GM18858 (cell line): ENCODE measurements at regions not wholly inside any gene's neighbourhood (a gene's known extent, or its start where the extent isn't known, plus 50 kb on each side); places are given as distances from the start of the nearest gene placed in this dataset.

Experiments
- ATAC-seq: cut with Tn5 transposase; IDR thresholded peaks from one replicate; pipeline ENCODE4 v1.9.1; 2021; ENCODE audit not compliant: unreplicated experiment

DNA sequence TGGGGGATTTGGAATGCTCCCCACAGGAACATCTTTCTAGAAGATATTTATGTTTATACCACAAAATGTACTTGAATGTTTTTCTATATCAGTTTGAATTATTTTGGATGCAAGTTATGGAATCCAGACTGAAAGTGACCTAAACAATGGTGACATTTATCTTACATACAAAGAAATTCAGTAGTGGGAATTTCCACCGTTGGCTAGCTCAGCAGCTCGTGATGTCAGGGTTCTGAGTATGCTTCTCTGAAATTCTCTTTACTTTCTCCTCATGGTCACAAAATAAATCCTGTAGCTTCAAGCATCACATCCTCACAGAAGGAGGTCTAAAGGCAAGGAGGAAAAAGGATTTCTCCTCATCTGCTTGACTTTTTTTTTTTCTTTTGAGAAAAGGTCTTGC is 105.3 kb downstream of the AKAIN1 start:
- no peak for ATAC-seq

DNA sequence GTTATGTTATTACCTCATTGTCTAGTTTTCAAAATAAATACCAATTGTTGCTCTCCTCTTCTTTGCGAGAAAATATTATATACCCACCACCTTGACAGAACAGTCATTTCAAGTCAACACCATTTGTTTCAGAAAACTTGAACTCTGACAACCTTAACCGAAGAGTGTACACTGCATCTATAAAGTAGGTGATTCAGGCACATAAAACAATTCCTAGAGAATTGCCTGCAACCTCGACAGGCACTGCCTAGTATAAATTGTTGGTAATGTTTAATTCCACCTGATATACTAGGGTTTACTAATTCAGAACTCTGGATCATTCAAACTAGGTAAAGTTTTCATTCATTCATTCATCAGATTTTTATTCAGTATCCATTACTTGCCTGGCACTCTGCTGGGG is 121.8 kb downstream of the AKAIN1 start:
- no peak for ATAC-seq

DNA sequence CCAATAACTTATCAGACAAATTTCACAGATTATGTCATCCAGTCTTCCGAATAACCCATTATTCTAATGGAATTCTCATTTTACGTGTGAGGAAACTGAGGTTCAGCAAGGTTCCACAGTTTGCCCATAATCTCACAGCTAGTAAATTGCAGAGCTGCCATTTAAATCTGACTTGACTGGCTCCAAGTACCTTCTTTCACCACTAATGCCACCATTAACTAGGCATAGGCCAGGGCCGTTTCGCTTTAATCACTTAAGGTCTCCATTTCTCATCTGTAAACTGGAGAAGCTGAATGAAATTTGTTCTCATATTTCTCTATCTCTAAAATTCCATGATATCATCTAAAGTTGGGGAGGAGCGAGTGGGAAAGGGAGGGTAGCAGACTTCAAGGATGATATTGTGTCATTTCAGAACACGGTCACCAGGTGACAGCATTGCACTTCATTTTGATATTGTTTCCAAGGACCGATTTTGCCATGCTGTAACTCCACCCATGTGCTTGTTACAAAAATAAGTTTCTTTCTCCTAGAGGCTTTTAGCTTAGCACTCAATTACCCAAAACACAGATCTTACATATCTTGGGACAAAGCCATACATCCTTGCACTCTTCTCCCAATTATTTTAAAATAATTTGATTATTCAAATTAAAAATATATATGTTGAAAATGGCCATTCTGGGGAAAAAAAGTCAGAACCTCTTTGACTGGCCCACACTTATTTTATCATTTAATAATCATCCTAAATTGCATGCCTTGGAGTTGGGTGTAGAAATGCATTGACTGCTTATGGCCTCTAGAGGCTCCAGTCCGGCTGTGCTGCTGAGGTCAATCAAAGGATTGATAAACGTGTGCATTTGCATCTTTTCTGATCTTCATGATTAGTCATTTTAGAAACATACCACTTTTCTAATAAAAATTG is 123.8 kb downstream of the AKAIN1 start:
- peak; percentile 76 for ATAC-seq

DNA sequence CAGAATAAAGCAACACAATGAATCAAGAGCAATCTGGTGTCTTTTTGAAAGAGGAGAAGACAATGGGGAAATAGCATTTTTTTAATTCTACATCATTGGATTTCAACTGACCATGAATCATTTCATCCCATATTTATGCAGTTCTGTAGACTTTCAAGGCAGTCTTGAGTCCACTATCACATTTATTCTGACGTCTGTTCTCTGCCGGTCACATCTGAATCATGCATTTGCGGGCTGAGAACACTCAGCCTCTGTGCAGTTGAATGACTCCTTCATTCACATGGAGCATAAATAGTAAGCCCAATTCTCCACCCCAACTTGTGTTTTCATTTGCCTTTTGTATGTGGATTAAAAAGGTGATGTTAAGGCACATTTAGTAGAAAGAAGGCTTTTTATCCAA is 128.2 kb downstream of the AKAIN1 start:
- ATAC-seq = no peak

DNA sequence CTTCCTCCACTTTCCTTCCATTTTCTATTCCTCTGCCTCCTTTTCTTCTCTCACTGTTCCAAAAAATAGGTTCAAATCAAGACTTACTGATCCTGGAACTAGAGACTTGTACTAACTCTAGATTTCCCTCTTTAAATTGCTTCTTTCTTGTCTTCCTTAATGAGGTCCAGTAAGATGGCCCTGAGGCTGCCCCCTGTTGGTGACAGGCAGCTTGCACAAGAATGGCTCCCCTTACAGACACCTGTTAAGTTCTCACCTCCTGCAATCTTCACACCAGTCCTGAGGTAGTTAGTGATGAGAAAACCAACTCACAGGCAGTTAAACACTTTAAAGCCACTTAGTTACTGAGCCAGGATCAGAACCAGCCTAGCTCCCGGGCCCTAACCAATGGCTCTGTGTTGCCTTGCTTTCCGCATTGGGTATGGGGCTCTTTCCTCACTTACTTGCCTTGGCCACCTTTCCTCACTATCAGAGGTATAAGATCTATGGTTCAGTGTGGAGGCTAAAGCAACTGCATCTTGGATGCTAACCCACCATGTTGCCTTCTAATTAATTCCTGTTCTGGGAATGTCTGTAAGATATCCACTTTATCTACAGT is 130.6 kb downstream of the AKAIN1 start:
- ATAC-seq = no peak

DNA sequence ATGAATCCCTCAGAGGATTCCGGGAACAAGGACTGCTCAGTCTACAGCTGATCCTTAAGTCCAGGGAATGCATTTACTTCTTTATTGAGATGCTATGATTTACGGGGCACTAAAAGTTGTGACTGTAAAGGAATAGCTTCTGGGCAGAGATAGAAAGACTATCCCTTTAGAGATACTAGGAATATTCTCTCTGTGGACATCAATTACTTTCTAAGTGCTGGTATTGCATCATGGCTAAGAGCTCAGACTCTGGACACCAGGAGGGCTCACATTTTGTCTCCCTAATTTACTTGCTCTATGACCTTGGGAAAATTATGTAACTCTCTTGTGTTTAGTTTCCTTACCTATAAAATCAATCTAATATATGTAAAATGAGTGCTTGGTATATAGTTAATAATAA is 131.4 kb downstream of the AKAIN1 start:
- ATAC-seq = no peak

DNA sequence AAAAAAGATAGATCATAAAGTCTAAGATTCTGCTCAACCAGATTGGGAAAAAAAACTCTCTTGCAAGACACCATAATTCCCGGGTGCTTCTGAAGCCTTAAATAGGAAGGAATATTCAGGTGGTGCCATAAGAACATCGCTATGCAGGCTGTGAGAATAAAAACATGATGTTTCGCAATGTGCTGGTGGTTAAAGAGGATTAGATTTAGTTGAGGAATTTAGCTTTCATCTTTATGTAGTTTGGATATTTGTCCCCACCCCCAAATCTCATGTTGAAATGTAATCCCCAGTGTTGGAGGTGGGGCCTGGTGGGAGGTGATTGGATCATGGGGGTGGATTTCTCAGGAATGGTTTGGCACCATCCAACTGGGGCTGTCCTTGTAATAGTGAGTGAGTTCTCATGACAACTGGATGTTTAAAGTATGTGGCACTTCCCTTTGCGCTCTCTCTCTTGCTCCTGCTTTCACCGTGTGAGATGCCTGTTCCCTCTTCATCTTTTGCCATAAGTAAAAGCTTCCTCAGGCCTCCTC is 132.2 kb downstream of the AKAIN1 start:
- ATAC-seq = no peak

DNA sequence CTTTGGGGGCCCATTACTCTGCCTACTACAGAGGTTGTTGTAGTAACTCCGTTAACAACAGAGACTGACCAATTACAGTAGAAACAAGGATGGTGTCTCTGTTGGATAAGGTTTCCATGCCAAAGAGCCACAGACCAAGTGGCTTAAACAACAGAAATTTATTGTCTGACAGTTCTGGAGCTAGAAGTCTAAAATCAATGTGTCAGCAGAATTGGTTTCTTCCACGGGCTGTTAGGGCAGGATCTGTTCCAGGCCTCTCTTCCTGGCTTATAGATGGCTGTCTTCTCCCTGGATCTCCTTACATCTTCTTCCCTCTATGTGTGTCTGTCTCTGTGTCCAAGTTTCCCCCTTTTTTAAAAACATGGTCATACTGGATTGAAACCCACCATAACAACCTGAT is 135.3 kb downstream of the AKAIN1 start:
- ATAC-seq = no peak

DNA sequence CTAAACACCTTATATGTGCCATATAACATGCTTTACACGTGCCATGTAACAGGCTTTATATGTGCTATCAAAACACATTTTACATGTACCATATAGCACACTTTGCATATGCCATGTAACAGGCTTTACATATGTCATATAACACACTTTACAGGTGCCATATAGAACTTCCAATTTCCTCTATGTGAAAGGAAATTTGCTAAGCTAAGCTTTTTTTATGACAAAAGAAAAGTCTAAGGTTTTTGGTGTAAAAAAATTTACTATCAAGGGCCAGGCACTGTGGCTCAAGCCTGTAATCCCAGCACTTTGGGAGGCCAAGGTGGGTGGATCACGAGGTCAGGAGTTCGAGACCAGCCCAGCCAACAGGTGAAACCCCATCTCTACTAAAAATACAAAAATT is 136.5 kb downstream of the AKAIN1 start:
- no peak for ATAC-seq

DNA sequence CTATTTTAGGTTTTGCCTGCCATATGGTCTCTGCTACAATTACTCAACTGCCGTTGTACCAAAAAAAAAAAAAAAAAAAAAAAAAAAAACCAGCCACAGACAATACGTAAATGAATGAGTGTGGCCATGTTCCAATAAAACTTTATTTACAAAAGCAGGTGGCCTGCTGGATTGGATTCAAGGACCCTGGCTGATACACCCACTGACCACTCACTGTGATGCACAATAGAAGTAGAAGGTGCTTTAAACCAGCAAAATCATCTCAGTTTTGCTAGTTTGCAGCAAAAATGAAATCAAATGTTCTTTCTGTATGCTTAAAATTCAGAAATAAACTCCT is 137.4 kb downstream of the AKAIN1 start:
- ATAC-seq = no peak

DNA sequence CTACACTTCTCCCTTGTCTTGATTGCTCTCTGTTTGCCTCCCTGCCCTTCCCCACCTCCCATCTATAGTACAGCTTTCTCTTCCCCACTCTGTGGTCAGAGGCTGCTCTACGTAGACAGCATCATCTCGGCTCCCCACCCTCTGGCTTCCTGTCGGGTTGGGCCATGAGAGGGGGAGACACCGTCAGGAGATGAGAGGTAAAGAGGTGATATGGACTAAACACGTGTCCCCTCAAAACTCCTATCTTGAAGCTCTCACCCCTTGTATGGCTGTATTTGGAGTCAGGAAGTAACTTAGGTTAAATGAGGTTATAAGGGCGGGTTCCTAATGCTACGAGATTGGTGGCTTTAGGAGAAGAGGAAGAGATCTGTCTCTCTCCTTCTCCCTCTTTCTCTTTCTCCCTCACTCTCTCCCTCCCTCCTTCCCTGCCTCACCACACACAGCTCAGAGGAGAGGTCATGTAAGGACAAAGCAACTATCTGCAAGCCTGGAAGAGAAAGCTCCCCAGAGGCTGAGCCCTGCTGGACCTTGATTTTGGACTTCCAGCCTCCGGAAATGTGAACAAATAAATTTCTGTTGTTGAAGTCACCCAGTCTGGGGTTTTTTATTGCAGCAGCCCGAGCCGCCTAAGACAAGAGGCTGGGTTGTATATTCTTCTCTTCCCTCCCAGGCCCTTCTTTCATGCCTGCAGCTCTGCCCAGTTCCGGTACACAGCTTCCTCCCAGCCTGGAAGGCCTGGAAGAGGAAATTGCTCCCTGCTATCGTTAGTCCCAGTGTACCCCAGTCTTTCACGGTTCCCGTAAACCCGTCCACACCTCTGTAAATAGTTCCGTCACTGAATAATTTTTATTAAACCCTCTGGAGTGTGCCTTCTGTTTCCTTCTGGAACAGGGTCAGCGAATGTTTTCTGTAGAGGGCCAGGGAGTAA is 138.0 kb downstream of the AKAIN1 start:
- no peak for ATAC-seq

DNA sequence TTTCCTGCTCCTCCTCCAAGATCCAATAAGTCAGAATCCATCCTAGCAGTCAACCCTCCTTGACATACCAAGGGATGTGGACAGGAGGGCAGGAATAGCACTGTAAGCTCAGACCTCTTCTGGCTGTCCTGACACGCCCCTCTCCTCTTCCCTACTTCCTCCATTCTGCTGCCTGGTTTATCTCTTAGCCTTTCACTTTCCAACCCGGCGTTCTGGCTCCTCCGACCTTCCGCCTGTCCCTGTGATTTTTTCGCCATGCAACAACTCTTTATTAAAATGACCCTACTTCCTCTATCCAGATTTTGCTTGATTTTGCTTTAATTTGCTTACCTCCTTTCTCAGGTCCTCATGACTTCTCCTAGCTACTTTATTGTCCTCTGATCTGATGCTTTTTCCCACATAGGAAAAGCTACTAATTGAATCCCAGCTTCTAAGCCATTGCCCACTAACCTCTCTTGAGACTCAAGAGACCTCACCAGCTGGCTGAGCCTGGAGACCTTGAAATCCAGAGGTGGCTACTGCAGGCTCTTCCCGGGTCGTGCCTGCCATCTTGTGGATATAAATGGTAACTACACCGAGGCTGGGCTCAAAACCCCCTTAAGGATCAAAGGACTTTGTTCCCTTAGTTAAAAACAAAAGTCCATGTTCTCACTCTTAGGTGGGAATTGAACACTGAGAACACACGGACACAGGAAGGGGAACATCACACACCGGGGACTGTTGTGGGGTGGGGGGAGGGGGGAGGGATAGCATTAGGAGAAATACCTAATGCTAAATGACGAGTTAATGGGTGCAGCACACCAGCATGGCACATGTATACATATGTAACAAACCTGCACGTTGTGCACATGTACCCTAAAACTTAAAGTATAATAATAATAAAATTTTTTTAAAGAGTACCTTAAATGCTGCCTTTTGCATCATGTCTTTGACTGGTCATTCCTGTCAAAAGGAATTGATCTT is 139.4 kb downstream of the AKAIN1 start:
- peak; percentile 58 for ATAC-seq

DNA sequence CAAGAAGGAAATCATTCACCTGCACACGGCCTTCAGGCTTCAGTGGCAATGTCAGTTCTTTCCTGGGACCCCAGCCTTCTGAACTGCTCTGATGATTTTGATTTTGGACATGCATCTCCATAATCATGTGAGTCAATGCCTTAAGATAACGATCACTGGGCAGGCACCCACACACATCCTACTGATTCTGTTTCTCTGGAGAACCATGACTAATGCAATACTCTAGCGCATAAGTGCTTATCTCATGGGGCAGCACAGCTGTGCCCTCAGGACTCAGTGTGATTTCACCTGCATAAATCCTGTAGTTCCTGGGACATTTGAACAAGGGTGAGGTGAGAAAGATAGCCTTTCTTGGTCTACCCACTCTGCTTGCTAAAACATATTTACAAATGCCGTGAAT is 144.6 kb downstream of the AKAIN1 start:
- no peak for ATAC-seq

DNA sequence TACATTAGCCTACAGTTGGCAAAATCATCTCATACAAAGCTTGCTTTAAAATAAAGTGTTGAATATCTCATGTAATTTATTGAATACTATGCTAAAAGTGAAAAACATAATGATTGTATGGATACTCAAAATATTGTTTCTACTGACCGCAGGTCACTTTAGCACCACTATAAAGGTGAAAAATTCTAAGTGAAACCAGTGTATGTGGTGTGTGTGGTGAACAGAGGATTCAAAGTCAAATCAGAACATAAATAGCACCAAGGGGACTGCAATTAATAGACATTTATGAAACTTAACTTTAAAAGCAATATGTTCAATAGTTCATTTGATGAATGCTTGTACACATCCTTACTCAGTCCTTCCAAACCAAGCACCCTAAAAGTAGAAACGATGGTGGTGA is 145.8 kb downstream of the AKAIN1 start:
- ATAC-seq = no peak

DNA sequence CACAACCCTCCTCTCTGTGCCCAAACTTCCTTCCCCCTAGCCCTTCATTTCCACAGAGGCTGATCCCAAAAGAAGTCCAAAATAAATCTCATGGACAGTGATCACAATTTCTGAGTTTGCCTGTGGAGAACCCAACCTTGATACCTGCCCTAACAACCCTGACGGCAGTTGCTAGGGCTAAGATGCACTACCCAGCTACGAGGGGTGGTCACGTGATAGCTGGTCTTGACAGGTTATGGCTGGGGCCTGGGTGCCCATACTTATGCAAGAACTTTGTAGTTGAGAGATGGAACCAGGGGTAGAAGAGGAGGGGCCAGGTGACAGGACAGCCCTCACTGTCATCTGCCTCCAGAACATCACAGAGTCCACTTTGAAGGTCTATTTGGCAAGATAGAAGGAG is 147.9 kb downstream of the AKAIN1 start:
- no peak for ATAC-seq

DNA sequence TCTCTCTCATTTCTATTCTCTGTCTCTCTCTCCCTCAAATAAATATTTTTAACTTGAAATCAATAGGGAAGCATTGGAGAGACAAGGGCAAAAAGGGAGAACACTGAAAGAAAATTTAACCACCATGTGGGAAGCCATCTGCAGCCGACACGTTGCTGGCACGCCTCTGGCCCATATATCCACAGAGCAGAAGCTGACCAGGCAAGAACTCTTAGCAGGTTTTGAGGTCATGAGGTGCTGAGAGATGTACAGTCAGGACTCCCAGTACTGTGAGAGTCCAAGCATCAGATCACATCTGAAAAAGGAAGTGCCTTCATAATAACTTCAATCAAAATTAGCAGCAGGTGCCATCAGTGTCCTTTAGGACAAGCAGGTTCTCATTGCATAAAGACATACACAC is 156.6 kb downstream of the AKAIN1 start:
- ATAC-seq = no peak

DNA sequence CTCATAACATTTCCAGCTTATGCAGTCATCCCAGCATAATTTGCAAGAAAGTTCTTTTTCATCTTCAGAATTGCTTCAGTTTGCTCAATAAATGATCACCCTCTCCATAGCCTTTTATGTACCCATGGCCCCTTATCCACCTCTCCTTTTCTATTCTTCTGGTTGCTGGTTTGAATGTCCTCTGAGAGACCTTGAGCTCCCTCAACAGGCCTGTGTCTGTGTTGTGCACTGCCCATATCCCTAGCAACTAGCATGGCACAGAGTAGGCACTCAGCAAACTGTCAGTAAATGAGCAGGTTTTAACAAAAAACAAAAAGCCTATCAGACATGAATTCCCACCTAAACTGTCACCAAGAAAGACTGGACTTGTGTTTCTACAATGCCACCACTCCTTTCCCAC is 160.5 kb downstream of the AKAIN1 start:
- ATAC-seq = no peak

DNA sequence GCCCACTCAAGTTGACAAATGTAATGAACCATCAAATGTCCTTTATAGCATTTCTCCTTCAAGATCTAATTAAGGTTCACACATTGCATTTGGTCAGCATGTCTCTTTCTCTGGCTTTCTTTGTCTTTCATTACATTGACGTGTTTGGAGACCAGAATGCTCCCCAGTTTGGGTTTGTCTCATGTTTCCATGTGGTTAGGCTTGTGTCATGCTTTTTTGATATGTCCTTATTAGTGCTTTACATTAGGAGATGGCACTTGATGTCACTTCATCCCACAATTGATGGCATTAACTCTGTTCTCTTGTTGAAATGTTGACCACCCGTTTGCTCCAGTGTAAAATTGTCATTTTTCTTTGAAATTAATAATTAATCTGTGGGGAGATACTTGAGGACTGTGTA is 165.8 kb downstream of the AKAIN1 start:
- no peak for ATAC-seq

DNA sequence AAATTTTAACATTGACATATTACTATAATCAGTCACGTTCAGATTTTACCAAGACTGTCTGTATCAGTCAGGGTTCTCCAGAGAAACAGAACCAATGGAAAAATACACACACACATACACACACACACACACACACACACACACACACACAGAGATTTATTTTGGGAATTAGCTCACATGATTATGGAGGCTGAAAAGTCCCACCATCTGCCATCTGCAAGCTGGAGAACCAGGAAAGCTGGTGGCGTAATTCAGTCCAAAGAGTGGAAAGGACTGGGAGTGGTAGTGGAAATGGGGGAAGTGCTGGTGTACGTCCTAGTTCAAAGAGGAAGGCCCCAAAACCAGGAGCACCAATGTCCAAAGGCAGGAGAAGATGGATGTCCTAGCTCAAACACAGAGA is 166.4 kb downstream of the AKAIN1 start:
- no peak for ATAC-seq

DNA sequence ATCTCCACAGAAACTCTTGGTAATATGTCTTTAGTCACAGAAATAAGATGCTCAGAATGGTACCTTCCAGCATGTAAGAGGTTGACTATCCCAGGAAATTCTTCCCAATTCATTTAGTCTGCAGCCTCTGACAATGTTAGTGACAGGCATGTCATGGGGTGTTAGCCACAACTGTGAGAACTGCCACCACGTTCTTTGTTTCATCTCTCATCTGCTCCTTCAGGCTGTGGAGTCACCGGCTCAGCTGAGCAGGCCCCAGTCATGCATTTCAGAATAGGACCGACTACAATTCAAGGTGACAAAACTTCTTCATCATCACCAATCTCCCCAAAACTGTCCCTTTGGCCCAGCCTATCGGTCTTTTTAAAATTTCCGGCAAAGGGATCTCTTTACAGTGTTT is 167.5 kb downstream of the AKAIN1 start:
- no peak for ATAC-seq
